IMR-90 (cell line): ENCODE measurements at regions not wholly inside any gene's neighbourhood (a gene's known extent, or its start where the extent isn't known, plus 50 kb on each side); places are given as distances from the start of the nearest gene placed in this dataset.

Experiments
- ATAC-seq: fragments of 200-7000 bp; cut with Tn5 transposase; 2 replicates; pipeline ENCODE4 v1.9.1; 2020; ENCODE audit warnings: low read depth, mild to moderate bottlenecking, moderate library complexity
- BruUV-seq: library from RNA; stranded (reverse); fragments of 400-500 nt; replicated peaks from 2 replicates; lab custom pipeline; 2021; lab: Mats Ljungman, UMichigan
- CTCF ChIA-PET: fragments of 300-600 bp; formaldehyde crosslinking; extraction: SDS; loops from one replicate; lab custom pipeline; 2021; ENCODE audit warnings: antibody characterized with exemption; lab: Yijun Ruan, JAX
- POLR2A ChIA-PET: fragments of 300-600 bp; sonication (Branson Sonifier 250); formaldehyde crosslinking; loops from one replicate; lab custom pipeline; 2022; ENCODE audit warnings: antibody characterized with exemption; ENCODE audit not compliant: unreplicated experiment; lab: Charles Lee
- DNase-seq: peaks from one replicate; pipeline ENCODE4 v3.0.0; 2013
- H2AFZ ChIP-seq: replicated peaks from 2 replicates; pipeline ENCODE3; 2013; ENCODE audit warnings: low read length, mild to moderate bottlenecking; ENCODE audit not compliant: poor library complexity
- H2AK5ac ChIP-seq: 2 replicates; pipeline ENCODE4 v1.6.1; 2013; ENCODE audit warnings: low read depth, low read length, inconsistent platforms
- H2AK9ac ChIP-seq: replicated peaks from 2 replicates; pipeline ENCODE3; 2013; ENCODE audit warnings: mild to moderate bottlenecking, low read depth, low read length, moderate library complexity; ENCODE audit not compliant: poor library complexity
- H2BK120ac ChIP-seq: 2 replicates; pipeline ENCODE4 v1.6.1; 2013; ENCODE audit warnings: low read depth, low read length, inconsistent platforms
- H2BK15ac ChIP-seq: 3 replicates; pipeline ENCODE4 v1.6.1; 2013; ENCODE audit warnings: low read depth, low read length, inconsistent platforms
- H2BK20ac ChIP-seq: 2 replicates; pipeline ENCODE4 v1.6.1; 2013; ENCODE audit warnings: low read depth, mild to moderate bottlenecking, inconsistent platforms, low read length, moderate library complexity
- H2BK5ac ChIP-seq: 2 replicates; pipeline ENCODE4 v1.6.1; 2013; ENCODE audit warnings: mild to moderate bottlenecking, low read depth, low read length, inconsistent platforms; ENCODE audit not compliant: poor library complexity, severe bottlenecking
- H3K14ac ChIP-seq: replicated peaks from 2 replicates; pipeline ENCODE4 v1.6.1; 2013; ENCODE audit warnings: low read depth, low read length, inconsistent platforms
- H3K18ac ChIP-seq: 2 replicates; pipeline ENCODE4 v1.6.1; 2013; ENCODE audit warnings: low read depth, low read length, control low read depth
- H3K23ac ChIP-seq: 2 replicates; pipeline ENCODE4 v1.6.1; 2013; ENCODE audit warnings: low read depth, low read length, inconsistent platforms
- H3K27ac ChIP-seq: 2 replicates; pipeline ENCODE4 v1.5.1; 2013; ENCODE audit warnings: mild to moderate bottlenecking, control low read depth, low read length; ENCODE audit not compliant: insufficient read depth
- H3K27me3 ChIP-seq: 2 replicates; pipeline ENCODE4 v1.6.1; 2013; ENCODE audit warnings: low read length; ENCODE audit not compliant: control insufficient read depth, insufficient read depth
- H3K36me3 ChIP-seq: 2 replicates; pipeline ENCODE4 v1.6.1; 2013; ENCODE audit warnings: low read length, mixed read lengths; ENCODE audit not compliant: control insufficient read depth, insufficient read depth
- H3K4ac ChIP-seq: 2 replicates; pipeline ENCODE4 v1.6.1; 2013; ENCODE audit warnings: low read depth, low read length, inconsistent platforms
- H3K4me1 ChIP-seq: 2 replicates; pipeline ENCODE4 v1.6.1; 2013; ENCODE audit warnings: low read length, mixed read lengths; ENCODE audit not compliant: control insufficient read depth, insufficient read depth
- H3K4me2 ChIP-seq: 2 replicates; pipeline ENCODE4 v1.6.1; 2013; ENCODE audit warnings: low read depth, mild to moderate bottlenecking, control low read depth, low read length, moderate library complexity
- H3K4me3 ChIP-seq: 2 replicates; pipeline ENCODE4 v1.5.1; 2013; ENCODE audit warnings: low read depth, mild to moderate bottlenecking, control low read depth, low read length, moderate library complexity; ENCODE audit not compliant: insufficient read depth
- H3K56ac ChIP-seq: 2 replicates; pipeline ENCODE4 v1.6.1; 2013; ENCODE audit warnings: low read length, inconsistent platforms; ENCODE audit not compliant: insufficient read depth; ENCODE audit errors: extremely low read depth
- H3K79me1 ChIP-seq, 2 experiments: 2 replicates each; pipeline ENCODE4 v1.6.1; 2013; ENCODE audit warnings: low read length in 2 of 2, inconsistent platforms in 1 of 2, low read depth in 1 of 2
- H3K9ac ChIP-seq: 2 replicates; pipeline ENCODE4 v1.6.1; 2013; ENCODE audit warnings: low read depth, low read length, control low read depth
- H3K9me1 ChIP-seq: 2 replicates; pipeline ENCODE4 v1.6.1; 2013; ENCODE audit warnings: low read length, inconsistent platforms; ENCODE audit not compliant: insufficient read depth
- H3K9me3 ChIP-seq: 2 replicates; pipeline ENCODE4 v1.6.1; 2013; ENCODE audit warnings: low read length; ENCODE audit not compliant: control insufficient read depth, insufficient read depth
- H4K20me1 ChIP-seq: 2 replicates; pipeline ENCODE4 v1.6.1; 2013; ENCODE audit warnings: low read length, inconsistent platforms; ENCODE audit not compliant: insufficient read depth
- H4K5ac ChIP-seq: 2 replicates; pipeline ENCODE4 v1.6.1; 2013; ENCODE audit warnings: mild to moderate bottlenecking, low read depth, low read length, control low read depth
- H4K8ac ChIP-seq, 2 experiments: 2 replicates each; pipeline ENCODE4 v1.6.1; 2013; ENCODE audit warnings: low read depth in 2 of 2, low read length in 2 of 2, control low read depth in 1 of 2, inconsistent platforms in 1 of 2
- H4K91ac ChIP-seq: 2 replicates; pipeline ENCODE4 v1.6.1; 2013; ENCODE audit warnings: low read depth, low read length, inconsistent platforms; ENCODE audit not compliant: insufficient read depth
- BHLHE40 ChIP-seq: fragments of 150-350 bp; IDR thresholded peaks from 2 replicates; pipeline ENCODE4 v1.6.1; 2016; ENCODE audit warnings: mild to moderate bottlenecking, low read depth, low read length
- CEBPB ChIP-seq: IDR thresholded peaks from 2 replicates; pipeline ENCODE4 v1.6.1; 2012; ENCODE audit warnings: low read depth, low read length, improper control_type of control experiment
- CHD1 ChIP-seq: IDR thresholded peaks from 2 replicates; pipeline ENCODE4 v1.6.1; 2012; ENCODE audit warnings: low read depth, low read length, improper control_type of control experiment
- CTCF ChIP-seq: conservative IDR thresholded peaks from 2 replicates; pipeline ENCODE4 v1.5.1; 2012; ENCODE audit warnings: mild to moderate bottlenecking, low read depth, low read length, improper control_type of control experiment
- FOS ChIP-seq: fragments of 150-350 bp; IDR thresholded peaks from 2 replicates; pipeline ENCODE4 v1.6.1; 2016; ENCODE audit warnings: low read depth, low read length
- MAFK ChIP-seq: IDR thresholded peaks from 2 replicates; pipeline ENCODE4 v1.6.1; 2012; ENCODE audit warnings: low read depth, low read length, improper control_type of control experiment
- MAZ ChIP-seq: IDR thresholded peaks from 2 replicates; pipeline ENCODE4 v1.6.1; 2012; ENCODE audit warnings: low read depth, mild to moderate bottlenecking, low read length, improper control_type of control experiment, moderate library complexity, borderline replicate concordance
- MXI1 ChIP-seq: IDR thresholded peaks from 2 replicates; pipeline ENCODE4 v1.6.1; 2012; ENCODE audit warnings: low read depth, mild to moderate bottlenecking, low read length, moderate library complexity, borderline replicate concordance
- NFE2L2 ChIP-seq: fragments of 150-350 bp; IDR thresholded peaks from 2 replicates; pipeline ENCODE4 v1.6.1; 2016; ENCODE audit warnings: low read depth, mild to moderate bottlenecking, low read length
- POLR2A ChIP-seq: IDR thresholded peaks from 2 replicates; pipeline ENCODE4 v1.6.1; 2012; ENCODE audit warnings: mild to moderate bottlenecking, low read depth, low read length
- RAD21 ChIP-seq: IDR thresholded peaks from 2 replicates; pipeline ENCODE4 v1.6.1; 2012; ENCODE audit warnings: low read length, improper control_type of control experiment
- RCOR1 ChIP-seq: IDR thresholded peaks from 2 replicates; pipeline ENCODE4 v1.6.1; 2012; ENCODE audit warnings: mild to moderate bottlenecking, low read length, improper control_type of control experiment; ENCODE audit not compliant: insufficient replicate concordance
- SMC3 ChIP-seq: fragments of 150-350 bp; IDR thresholded peaks from 2 replicates; pipeline ENCODE4 v1.6.1; 2016; ENCODE audit warnings: low read depth, mild to moderate bottlenecking, antibody characterized with exemption, low read length, moderate library complexity
- USF2 ChIP-seq: fragments of 150-350 bp; IDR thresholded peaks from 2 replicates; pipeline ENCODE4 v1.6.1; 2017; ENCODE audit warnings: mild to moderate bottlenecking, antibody characterized with exemption, low read length, low read depth
- WGBS, 2 experiments: methylation state at CpG; one replicate each; pipeline versions ENCODE4 v1.1.5 to v1.1.7; 2013; ENCODE audit warnings: missing lambda C conversion rate in 2 of 2; ENCODE audit not compliant: insufficient read length in 1 of 2; ENCODE audit errors: extremely low coverage in 2 of 2; 5-methylcytosine and 5-hydroxymethylcytosine counted together
- dilution Hi-C: fragments of 300-500 bp; cut with HindIII; formaldehyde crosslinking; loops from one replicate; pipeline ENCODE4 v1.14.3; 2018; ENCODE audit warnings: low sequenced_read_pairs; ENCODE audit not compliant: unreplicated experiment
- in situ Hi-C: fragments of 300-500 bp; cut with MboI; formaldehyde crosslinking; loops from 3 replicates; pipeline ENCODE4 v1.14.3; 2019; ENCODE audit warnings: low sequenced_read_pairs, inconsistent platforms, mixed read lengths
- intact Hi-C: fragments of 100-400 bp; cut with micrococcal nuclease; formaldehyde crosslinking; loops from 2 replicates; pipeline ENCODE4 v1.10.0; 2022

DNA sequence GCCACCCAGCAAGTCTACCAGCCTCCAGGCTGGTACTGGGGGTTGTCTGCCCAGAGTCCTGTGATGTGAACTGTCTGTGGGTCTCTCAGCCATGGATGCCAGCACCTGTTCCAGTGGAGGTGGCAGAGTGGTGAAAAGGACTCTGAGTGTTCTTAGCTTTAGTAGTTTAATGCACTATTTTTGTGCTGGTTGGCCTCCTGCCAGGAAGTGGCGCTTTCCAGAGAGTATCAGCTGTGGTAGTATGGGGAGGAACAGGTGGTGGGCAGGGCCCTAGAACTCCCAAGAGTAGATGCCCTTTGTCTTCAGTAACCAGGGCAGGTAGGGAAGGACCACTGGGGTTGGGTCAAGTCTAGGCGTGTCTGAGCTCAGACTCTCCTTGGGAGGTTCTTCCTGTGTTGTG is 356.7 kb downstream of the STK39 start:
- Histone ChIP-seq H3K18ac (no peak overlapping the region), H3K4ac (no peak overlapping the region), H4K5ac (no peak overlapping the region), H2BK20ac (no peak overlapping the region), H2BK120ac (no peak overlapping the region), H4K20me1 (no peaks in the 10 kb centered on the region), H3K9ac (no peak overlapping the region), H2AK5ac (no peak overlapping the region), H3K9me3 (no peaks in the 10 kb centered on the region), H3K4me2 (no peak overlapping the region), H4K8ac (no peak overlapping the region), H3K27me3 (no peaks in the 10 kb centered on the region), H3K23ac (no peak overlapping the region), H3K4me3 (no peak overlapping the region), H3K14ac (no peak overlapping the region), H3K79me1 (no peaks in the 10 kb centered on the region), H2AK9ac (no peak overlapping the region), H3K56ac (no peak overlapping the region), H3K36me3 (no peaks in the 10 kb centered on the region), H3K9me1 (no peaks in the 10 kb centered on the region), H3K27ac (no peak overlapping the region), H2BK5ac (no peak overlapping the region), H3K4me1 (no peaks in the 10 kb centered on the region), H2AFZ (no peak overlapping the region), H4K91ac (no peak overlapping the region), H2BK15ac (no peak overlapping the region)
- TF ChIP-seq RAD21, result no peak
- TF ChIP-seq NFE2L2, result no peak
- no peak for TF ChIP-seq USF2
- no peak for TF ChIP-seq MAZ
- no peak for TF ChIP-seq MAFK
- no peak for TF ChIP-seq MXI1
- TF ChIP-seq POLR2A, result no peak
- TF ChIP-seq SMC3, result no peak
- TF ChIP-seq FOS, result no peak
- no peak for TF ChIP-seq CEBPB
- TF ChIP-seq CHD1, result no peak
- no peak for TF ChIP-seq RCOR1
- no peak for TF ChIP-seq CTCF
- TF ChIP-seq BHLHE40, result no peak
- WGBS, 2 experiments, result no CpG with 5 or more reads among the region's 2 CpGs
- POLR2A ChIA-PET, result no interaction called here
- BruUV-seq, result no TSS peak
- in situ Hi-C loops, result no loop called here
- ATAC-seq (no peak), DNase-seq (no peak)
- intact Hi-C loops, result no loop called here
- dilution Hi-C loops, result no loop called here
- CTCF ChIA-PET, result no interaction called here
